ENCODE measurements at regions not wholly inside any gene's neighbourhood (a gene's known extent, or its start where the extent isn't known, plus 50 kb on each side); places are given as distances from the start of the nearest gene placed in this dataset.

DNA sequence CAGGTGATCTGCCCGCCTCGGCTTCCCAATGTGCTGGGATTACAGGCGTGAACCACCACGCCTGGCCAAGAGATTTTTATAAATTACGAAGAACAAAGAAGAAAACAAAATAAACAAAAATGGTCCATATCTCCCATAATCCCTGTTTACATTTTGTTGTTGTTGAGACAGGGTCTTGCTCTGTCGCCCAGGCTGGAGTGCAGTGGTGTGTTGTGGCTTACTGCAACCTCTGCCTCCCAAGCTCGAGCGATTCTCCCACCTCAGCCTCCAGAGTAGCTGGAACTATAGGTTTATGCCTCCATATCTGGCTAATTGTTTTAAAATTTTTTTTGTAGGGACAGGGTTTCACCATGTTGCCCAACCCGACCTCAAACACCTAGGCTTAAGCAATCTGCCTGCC is 156.1 kb downstream of the ZNF664 start:
- TF ChIP-seq REST (IDR thresholded peaks at IDR 0.05; ENCODE audit: borderline replicate concordance) (no peak), RAD21 (conservative IDR thresholded peaks at IDR 0.05) (no peak), EP300 (conservative IDR thresholded peaks at IDR 0.05; ENCODE audit: poor library complexity, severe bottlenecking) (no peak)
- H3K27ac ChIP-seq (ENCODE audit: low read length) = no peak overlapping the region
- no peaks in the 10 kb centered on the region for H3K27me3 ChIP-seq (ENCODE audit: insufficient read depth, low read depth, low read length)
- H4K20me1 ChIP-seq (ENCODE audit: insufficient read depth) = no peaks in the 10 kb centered on the region
- H3K79me2 ChIP-seq (replicated peaks; ENCODE audit: insufficient read depth, low read length) = no peaks in the 10 kb centered on the region
- H3K9me3 ChIP-seq (ENCODE audit: low read length) = no peaks in the 10 kb centered on the region
- no peaks in the 10 kb centered on the region for H3K9me2 ChIP-seq (ENCODE audit: insufficient read depth, low read length)
- H3F3A ChIP-seq (ENCODE audit: insufficient read depth, low read length, poor library complexity, severe bottlenecking) = no peaks in the 10 kb centered on the region
- no peak overlapping the region for H3K9ac ChIP-seq (ENCODE audit: low read length)
- no peaks in the 10 kb centered on the region for H3K36me3 ChIP-seq (ENCODE audit: insufficient read depth, low read length)
- H3K4me3 ChIP-seq (ENCODE audit: low read length) = no peak overlapping the region
- no peak overlapping the region for H2AFZ ChIP-seq (ENCODE audit: low read depth, low read length)
- no peak overlapping the region for H3K4me2 ChIP-seq (ENCODE audit: low read length)

- Histone ChIP-seq H3F3A (ENCODE audit: insufficient read depth, low read length, poor library complexity, severe bottlenecking) (no peaks in the 10 kb centered on the region), H3K36me3 (ENCODE audit: insufficient read depth, low read length) (no peaks in the 10 kb centered on the region), H3K9me2 (ENCODE audit: insufficient read depth, low read length) (no peaks in the 10 kb centered on the region), H3K9me3 (ENCODE audit: low read length) (no peaks in the 10 kb centered on the region), H3K4me3 (ENCODE audit: low read length) (no peak overlapping the region), H3K4me2 (ENCODE audit: low read length) (no peak overlapping the region), H2AFZ (ENCODE audit: low read depth, low read length) (no peak overlapping the region), H3K79me2 (replicated peaks; ENCODE audit: insufficient read depth, low read length) (no peaks in the 10 kb centered on the region), H3K27ac (ENCODE audit: low read length) (no peak overlapping the region), H4K20me1 (ENCODE audit: insufficient read depth) (no peaks in the 10 kb centered on the region), H3K9ac (ENCODE audit: low read length) (no peak overlapping the region), H3K27me3 (ENCODE audit: insufficient read depth, low read depth, low read length) (no peaks in the 10 kb centered on the region)
- TF ChIP-seq, protein P1, sequence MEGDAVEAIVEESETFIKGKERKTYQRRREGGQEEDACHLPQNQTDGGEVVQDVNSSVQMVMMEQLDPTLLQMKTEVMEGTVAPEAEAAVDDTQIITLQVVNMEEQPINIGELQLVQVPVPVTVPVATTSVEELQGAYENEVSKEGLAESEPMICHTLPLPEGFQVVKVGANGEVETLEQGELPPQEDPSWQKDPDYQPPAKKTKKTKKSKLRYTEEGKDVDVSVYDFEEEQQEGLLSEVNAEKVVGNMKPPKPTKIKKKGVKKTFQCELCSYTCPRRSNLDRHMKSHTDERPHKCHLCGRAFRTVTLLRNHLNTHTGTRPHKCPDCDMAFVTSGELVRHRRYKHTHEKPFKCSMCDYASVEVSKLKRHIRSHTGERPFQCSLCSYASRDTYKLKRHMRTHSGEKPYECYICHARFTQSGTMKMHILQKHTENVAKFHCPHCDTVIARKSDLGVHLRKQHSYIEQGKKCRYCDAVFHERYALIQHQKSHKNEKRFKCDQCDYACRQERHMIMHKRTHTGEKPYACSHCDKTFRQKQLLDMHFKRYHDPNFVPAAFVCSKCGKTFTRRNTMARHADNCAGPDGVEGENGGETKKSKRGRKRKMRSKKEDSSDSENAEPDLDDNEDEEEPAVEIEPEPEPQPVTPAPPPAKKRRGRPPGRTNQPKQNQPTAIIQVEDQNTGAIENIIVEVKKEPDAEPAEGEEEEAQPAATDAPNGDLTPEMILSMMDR (IDR thresholded peaks at IDR 0.05; ENCODE audit: poor library complexity, severe bottlenecking) = no peak
- TF ChIP-seq RAD21 (conservative IDR thresholded peaks at IDR 0.05) = no peak
- no peak for TF ChIP-seq EP300 (conservative IDR thresholded peaks at IDR 0.05; ENCODE audit: poor library complexity, severe bottlenecking)
- no peak for TF ChIP-seq EZH2 (IDR thresholded peaks at IDR 0.05; ENCODE audit: borderline replicate concordance, insufficient read depth, low read length, poor library complexity, severe bottlenecking)
- TF ChIP-seq MXI1 (conservative IDR thresholded peaks at IDR 0.05; ENCODE audit: poor library complexity, severe bottlenecking) = no peak
- TF ChIP-seq TAF1 (IDR thresholded peaks at IDR 0.05; ENCODE audit: low read depth) = no peak
- no peak for TF ChIP-seq REST (IDR thresholded peaks at IDR 0.05; ENCODE audit: borderline replicate concordance)
- no peak for TF ChIP-seq POLR2AphosphoS5 (IDR thresholded peaks at IDR 0.05)
- no peak for TF ChIP-seq SMC3 (conservative IDR thresholded peaks at IDR 0.05; ENCODE audit: poor library complexity)
These were observed 157.9 kb downstream of the ZNF664 start for GRCh38 chr12:124130691-124131591.

Data from neural cell (in vitro differentiated cells).